Panc1 (cell line): ENCODE measurements at regions not wholly inside any gene's neighbourhood (a gene's known extent, or its start where the extent isn't known, plus 50 kb on each side); places are given as distances from the start of the nearest gene placed in this dataset.
"Not testable (repeated sequence)": the region's sequence is repeated elsewhere in the genome, so short reads cannot be mapped to it uniquely, and the experiment has no call there.

Experiments
- ATAC-seq: fragments of 200-7000 bp; cut with Tn5 transposase; 2 replicates; pipeline ENCODE4 v1.9.1; 2020; ENCODE audit warnings: mild to moderate bottlenecking, moderate library complexity
- BruUV-seq: library from RNA; stranded (reverse); fragments of 400-500 nt; replicated peaks from 2 replicates; lab custom pipeline; 2021; lab: Mats Ljungman, UMichigan
- CTCF ChIA-PET: fragments of 300-600 bp; sonication (Branson Sonifier 250); formaldehyde crosslinking; loops from one replicate; lab custom pipeline; 2022; ENCODE audit warnings: antibody characterized with exemption; lab: Charles Lee
- POLR2A ChIA-PET: fragments of 300-600 bp; sonication (Branson Sonifier 250); formaldehyde crosslinking; loops from one replicate; lab custom pipeline; 2022; ENCODE audit warnings: antibody characterized with exemption; lab: Charles Lee
- DNase-seq: peaks from one replicate; pipeline ENCODE4 v3.0.0-alpha.2; 2010; ENCODE audit warnings: low read depth, low spot score
- H3K27ac ChIP-seq: 2 replicates; pipeline ENCODE4 v1.5.1; 2011; ENCODE audit warnings: mild to moderate bottlenecking, low read length, inconsistent platforms
- H3K27me3 ChIP-seq: fragments of 200-500 bp; sonication (Bioruptor generic); 2 replicates; pipeline ENCODE4 v1.6.0; 2014; ENCODE audit warnings: low read length, inconsistent platforms; ENCODE audit not compliant: control insufficient read depth, insufficient read depth
- H3K36me3 ChIP-seq: fragments of 200-500 bp; sonication (Bioruptor generic); 2 replicates; pipeline ENCODE4 v1.5.1; 2014; ENCODE audit warnings: inconsistent platforms, mild to moderate bottlenecking, low read length, moderate library complexity; ENCODE audit not compliant: control insufficient read depth, insufficient read depth
- H3K4me1 ChIP-seq: 2 replicates; pipeline ENCODE4 v1.5.1; 2011; ENCODE audit warnings: inconsistent platforms, mild to moderate bottlenecking, low read length, moderate library complexity; ENCODE audit not compliant: control insufficient read depth, insufficient read depth
- H3K4me3 ChIP-seq, 2 experiments: 2 replicates each; pipeline ENCODE4 v1.5.1; 2011 to 2012; ENCODE audit warnings: low read depth in 2 of 2, low read length in 2 of 2, mild to moderate bottlenecking in 2 of 2, inconsistent platforms in 1 of 2, moderate library complexity in 1 of 2
- H3K9me3 ChIP-seq: fragments of 200-500 bp; sonication (Bioruptor generic); 2 replicates; pipeline ENCODE4 v1.5.1; 2014; ENCODE audit warnings: low read depth, mild to moderate bottlenecking, inconsistent platforms, low read length, moderate library complexity; ENCODE audit not compliant: control insufficient read depth, insufficient read depth
- POLR2AphosphoS5 ChIP-seq: IDR thresholded peaks from 2 replicates; pipeline ENCODE4 v1.6.1; 2012; ENCODE audit warnings: mild to moderate bottlenecking, low read depth, low read length, moderate library complexity
- SIN3A ChIP-seq: IDR thresholded peaks from 2 replicates; pipeline ENCODE4 v1.6.1; 2012; ENCODE audit warnings: low read depth, mild to moderate bottlenecking, low read length, moderate library complexity, borderline replicate concordance; ENCODE audit not compliant: insufficient read depth
- TCF7L2 ChIP-seq: IDR thresholded peaks from 2 replicates; pipeline ENCODE4 v1.6.1; 2011; ENCODE audit warnings: mild to moderate bottlenecking, low read depth, low read length, inconsistent platforms
- in situ Hi-C: cut with HindIII; loops from 2 replicates; pipeline ENCODE4 v1.10.0; 2016; ENCODE audit warnings: low sequenced_read_pairs, low pct_unique_long_range_greater_than_20kb
- intact Hi-C: fragments of 100-400 bp; cut with micrococcal nuclease; formaldehyde crosslinking; loops from one replicate; pipeline ENCODE4 v1.10.0; 2022; ENCODE audit not compliant: unreplicated experiment
- TF ChIP-seq, protein P1 (sequence below), 2 experiments: IDR thresholded peaks; 2 replicates each; pipeline ENCODE4 v1.6.1; 2011 to 2012; ENCODE audit warnings: low read depth in 2 of 2, control low read depth in 1 of 2, low read length in 1 of 2, mild to moderate bottlenecking in 1 of 2, moderate library complexity in 1 of 2; ENCODE audit not compliant: insufficient read depth in 1 of 2
- TF ChIP-seq, protein P2 (sequence below): fragments of 450-650 bp; IDR thresholded peaks from 2 replicates; pipeline ENCODE4 v1.5.1; 2017; ENCODE audit warnings: mild to moderate bottlenecking

DNA sequence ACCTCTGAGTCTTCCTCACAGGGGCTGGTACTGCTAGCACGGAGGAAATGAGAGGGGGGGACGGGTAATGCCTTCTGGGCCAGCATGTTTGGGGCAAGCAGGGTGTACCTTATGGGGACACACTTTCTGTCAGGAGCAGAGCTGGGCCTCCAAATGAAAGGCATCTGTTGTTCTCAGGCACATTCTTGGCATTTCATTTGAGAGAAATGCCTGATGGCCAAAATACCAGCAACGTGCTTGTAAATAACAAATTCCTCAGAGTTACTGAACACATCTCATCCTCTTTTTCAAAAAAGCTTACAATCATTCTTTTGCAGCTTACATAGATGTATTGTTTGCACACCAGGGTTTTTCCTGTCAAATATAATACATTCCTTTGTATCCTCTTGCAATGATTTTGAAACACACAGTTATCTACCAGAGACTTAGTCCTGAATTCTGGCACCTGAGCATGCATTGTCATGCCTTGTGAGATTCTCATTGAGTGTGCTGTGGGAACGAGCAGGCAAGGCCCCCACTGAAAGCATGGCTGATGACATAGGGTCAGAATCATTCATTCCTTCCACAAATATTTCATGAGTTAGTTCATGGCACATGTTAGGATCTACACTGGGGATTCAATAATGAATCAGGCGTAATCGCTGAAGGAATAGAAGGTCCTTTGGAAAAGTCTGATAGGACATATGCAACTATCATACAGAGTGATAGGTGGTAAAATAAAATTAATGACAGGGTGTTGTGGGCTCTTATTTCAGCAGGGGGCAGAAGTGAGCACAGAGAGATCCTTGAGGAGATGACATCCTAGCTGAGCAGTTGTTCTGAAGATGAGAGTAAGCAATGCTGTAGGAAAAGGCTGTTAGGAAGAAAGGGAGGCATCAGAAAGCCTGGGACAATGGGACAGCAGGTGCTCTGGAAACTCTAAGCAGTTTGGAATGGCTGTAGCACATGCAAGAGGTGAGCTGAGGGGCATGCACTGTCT lies 260.9 kb upstream of the TUT7 start:
- H3K4me1 ChIP-seq: no peaks in the 10 kb centered on the region
- POLR2A ChIA-PET: no interaction called here
- no peak for ATAC-seq
- no peaks in the 10 kb centered on the region for H3K9me3 ChIP-seq
- no TSS peak for BruUV-seq
- no peak for DNase-seq
- H3K4me3 ChIP-seq: no peak overlapping the region
- intact Hi-C loops (no loop called here), in situ Hi-C loops (no loop called here)
- H3K27me3 ChIP-seq: no peaks in the 10 kb centered on the region
- CTCF ChIA-PET: no interaction called here
- TF ChIP-seq, protein P1, sequence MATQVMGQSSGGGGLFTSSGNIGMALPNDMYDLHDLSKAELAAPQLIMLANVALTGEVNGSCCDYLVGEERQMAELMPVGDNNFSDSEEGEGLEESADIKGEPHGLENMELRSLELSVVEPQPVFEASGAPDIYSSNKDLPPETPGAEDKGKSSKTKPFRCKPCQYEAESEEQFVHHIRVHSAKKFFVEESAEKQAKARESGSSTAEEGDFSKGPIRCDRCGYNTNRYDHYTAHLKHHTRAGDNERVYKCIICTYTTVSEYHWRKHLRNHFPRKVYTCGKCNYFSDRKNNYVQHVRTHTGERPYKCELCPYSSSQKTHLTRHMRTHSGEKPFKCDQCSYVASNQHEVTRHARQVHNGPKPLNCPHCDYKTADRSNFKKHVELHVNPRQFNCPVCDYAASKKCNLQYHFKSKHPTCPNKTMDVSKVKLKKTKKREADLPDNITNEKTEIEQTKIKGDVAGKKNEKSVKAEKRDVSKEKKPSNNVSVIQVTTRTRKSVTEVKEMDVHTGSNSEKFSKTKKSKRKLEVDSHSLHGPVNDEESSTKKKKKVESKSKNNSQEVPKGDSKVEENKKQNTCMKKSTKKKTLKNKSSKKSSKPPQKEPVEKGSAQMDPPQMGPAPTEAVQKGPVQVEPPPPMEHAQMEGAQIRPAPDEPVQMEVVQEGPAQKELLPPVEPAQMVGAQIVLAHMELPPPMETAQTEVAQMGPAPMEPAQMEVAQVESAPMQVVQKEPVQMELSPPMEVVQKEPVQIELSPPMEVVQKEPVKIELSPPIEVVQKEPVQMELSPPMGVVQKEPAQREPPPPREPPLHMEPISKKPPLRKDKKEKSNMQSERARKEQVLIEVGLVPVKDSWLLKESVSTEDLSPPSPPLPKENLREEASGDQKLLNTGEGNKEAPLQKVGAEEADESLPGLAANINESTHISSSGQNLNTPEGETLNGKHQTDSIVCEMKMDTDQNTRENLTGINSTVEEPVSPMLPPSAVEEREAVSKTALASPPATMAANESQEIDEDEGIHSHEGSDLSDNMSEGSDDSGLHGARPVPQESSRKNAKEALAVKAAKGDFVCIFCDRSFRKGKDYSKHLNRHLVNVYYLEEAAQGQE (IDR thresholded peaks at IDR 0.05; ENCODE audit: insufficient read depth in 1 of 2, low read depth in 2 of 2, low read length in 1 of 2): no peak
- TF ChIP-seq TCF7L2: no peak
- TF ChIP-seq, protein P2, sequence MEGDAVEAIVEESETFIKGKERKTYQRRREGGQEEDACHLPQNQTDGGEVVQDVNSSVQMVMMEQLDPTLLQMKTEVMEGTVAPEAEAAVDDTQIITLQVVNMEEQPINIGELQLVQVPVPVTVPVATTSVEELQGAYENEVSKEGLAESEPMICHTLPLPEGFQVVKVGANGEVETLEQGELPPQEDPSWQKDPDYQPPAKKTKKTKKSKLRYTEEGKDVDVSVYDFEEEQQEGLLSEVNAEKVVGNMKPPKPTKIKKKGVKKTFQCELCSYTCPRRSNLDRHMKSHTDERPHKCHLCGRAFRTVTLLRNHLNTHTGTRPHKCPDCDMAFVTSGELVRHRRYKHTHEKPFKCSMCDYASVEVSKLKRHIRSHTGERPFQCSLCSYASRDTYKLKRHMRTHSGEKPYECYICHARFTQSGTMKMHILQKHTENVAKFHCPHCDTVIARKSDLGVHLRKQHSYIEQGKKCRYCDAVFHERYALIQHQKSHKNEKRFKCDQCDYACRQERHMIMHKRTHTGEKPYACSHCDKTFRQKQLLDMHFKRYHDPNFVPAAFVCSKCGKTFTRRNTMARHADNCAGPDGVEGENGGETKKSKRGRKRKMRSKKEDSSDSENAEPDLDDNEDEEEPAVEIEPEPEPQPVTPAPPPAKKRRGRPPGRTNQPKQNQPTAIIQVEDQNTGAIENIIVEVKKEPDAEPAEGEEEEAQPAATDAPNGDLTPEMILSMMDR: peak; percentile 35
- H3K27ac ChIP-seq: no peak overlapping the region
- no peaks in the 10 kb centered on the region for H3K36me3 ChIP-seq

DNA sequence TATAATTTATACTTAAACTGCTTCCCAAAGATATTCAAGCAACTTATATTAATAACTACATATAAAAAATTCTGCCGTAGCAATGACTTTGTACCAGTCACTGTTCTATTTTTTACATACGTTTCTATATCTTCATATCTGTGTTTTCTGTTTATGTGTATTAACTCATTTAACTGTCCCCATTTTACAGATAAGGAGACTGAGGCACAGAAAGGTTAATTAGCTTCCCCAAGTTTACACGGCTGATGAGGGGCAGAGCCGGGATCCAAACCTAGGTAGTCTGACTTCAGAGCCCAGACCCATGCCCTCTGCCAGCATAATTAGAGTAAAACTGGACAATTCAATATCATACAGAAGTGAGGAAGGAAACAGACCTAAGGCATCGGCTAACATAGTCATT lies 259.7 kb upstream of the TUT7 start:
- H3K9me3 ChIP-seq: no peaks in the 10 kb centered on the region
- no TSS peak for BruUV-seq

DNA sequence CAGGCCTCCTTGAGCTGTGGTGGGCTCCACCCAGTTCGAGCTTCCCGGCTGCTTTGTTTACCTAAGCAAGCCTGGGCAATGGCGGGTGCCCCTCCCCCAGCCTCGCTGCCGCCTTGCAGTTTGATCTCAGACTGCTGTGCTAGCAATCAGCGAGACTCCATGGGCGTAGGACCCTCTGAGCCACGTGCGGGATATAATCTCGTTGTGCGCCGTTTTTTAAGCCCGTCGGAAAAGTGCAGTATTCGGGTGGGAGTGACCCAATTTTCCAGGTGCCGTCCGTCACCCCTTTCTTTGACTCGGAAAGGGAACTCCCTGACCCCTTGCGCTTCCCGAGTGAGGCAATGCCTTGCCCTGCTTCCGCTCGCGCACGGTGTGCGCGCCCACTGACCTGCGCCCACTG lies 257.3 kb upstream of the TUT7 start:
- ATAC-seq, H3K36me3 ChIP-seq, POLR2A ChIA-PET, BruUV-seq, H3K4me1 ChIP-seq, CTCF ChIA-PET, H3K27me3 ChIP-seq, H3K27ac ChIP-seq, DNase-seq, in situ Hi-C loops, H3K9me3 ChIP-seq, intact Hi-C loops, H3K4me3 ChIP-seq: not testable (repeated sequence)

More for the DNA sequence above, 259.7 kb upstream of the TUT7 start:
- no peak for ATAC-seq
- no peak for DNase-seq
- H3K4me1 ChIP-seq: no peaks in the 10 kb centered on the region
- POLR2A ChIA-PET: no interaction called here
- TF ChIP-seq POLR2AphosphoS5: no peak
- no peak for TF ChIP-seq SIN3A
- TF ChIP-seq, protein P2: no peak
- H3K36me3 ChIP-seq: no peaks in the 10 kb centered on the region
- CTCF ChIA-PET: no interaction called here
- no peak overlapping the region for H3K4me3 ChIP-seq
- intact Hi-C loops: no loop called here
- in situ Hi-C loops: no loop called here
- H3K27ac ChIP-seq: no peak overlapping the region
- no peaks in the 10 kb centered on the region for H3K27me3 ChIP-seq
